Fibroblast of lung (primary cell): ENCODE measurements at regions not wholly inside any gene's neighbourhood (a gene's known extent, or its start where the extent isn't known, plus 50 kb on each side); places are given as distances from the start of the nearest gene placed in this dataset.

ENCODE experiments used
- DNase-seq, 2 donors: peaks; one replicate each; pipeline versions ENCODE4 v3.0.0 to v3.0.0-alpha.2; 2010; ENCODE audit warnings: low read depth in 2 of 2
- H2AFZ ChIP-seq: 2 replicates; pipeline ENCODE4 v1.5.1; 2012; ENCODE audit warnings: low read length, control low read depth, inconsistent platforms
- H3K27ac ChIP-seq: 2 replicates; pipeline ENCODE4 v1.5.1; 2011; ENCODE audit warnings: low read length, control low read depth; ENCODE audit not compliant: insufficient read depth
- H3K27me3 ChIP-seq: 2 replicates; pipeline ENCODE4 v1.5.1; 2011; ENCODE audit warnings: mild to moderate bottlenecking, low read length; ENCODE audit not compliant: control insufficient read depth, insufficient read depth
- H3K36me3 ChIP-seq: 2 replicates; pipeline ENCODE4 v1.5.1; 2011; ENCODE audit warnings: low read length; ENCODE audit not compliant: control insufficient read depth, insufficient read depth
- H3K4me1 ChIP-seq: 2 replicates; pipeline ENCODE4 v1.5.1; 2011; ENCODE audit warnings: low read length; ENCODE audit not compliant: control insufficient read depth, insufficient read depth; ENCODE audit errors: extremely low read depth
- H3K4me2 ChIP-seq: 2 replicates; pipeline ENCODE4 v1.5.1; 2011; ENCODE audit warnings: low read length, control low read depth; ENCODE audit not compliant: insufficient read depth; ENCODE audit errors: extremely low read depth
- H3K4me3 ChIP-seq, 4 experiments: fragments of 200-600 bp in 1 of 4; sonication (generic) in 1 of 4; replicated peaks in 1 of 4; 2 replicates each; pipeline ENCODE4 v1.5.1; 2011 to 2016; ENCODE audit warnings: low read length in 4 of 4, low read depth in 3 of 4, mild to moderate bottlenecking in 3 of 4, control low read depth in 2 of 4, inconsistent platforms in 1 of 4, mixed read lengths in 1 of 4; ENCODE audit not compliant: insufficient read depth in 1 of 4; ENCODE audit errors: control extremely low read depth in 1 of 4
- H3K79me2 ChIP-seq: 2 replicates; pipeline ENCODE4 v1.5.1; 2012; ENCODE audit warnings: mild to moderate bottlenecking, low read length, inconsistent platforms; ENCODE audit not compliant: control insufficient read depth, insufficient read depth
- H3K9ac ChIP-seq: 2 replicates; pipeline ENCODE4 v1.5.1; 2011; ENCODE audit warnings: mild to moderate bottlenecking, low read length, control low read depth; ENCODE audit not compliant: insufficient read depth
- H3K9me3 ChIP-seq: 2 replicates; pipeline ENCODE4 v1.5.1; 2012; ENCODE audit warnings: low read depth, low read length; ENCODE audit not compliant: control insufficient read depth, insufficient read depth
- H4K20me1 ChIP-seq: 2 replicates; pipeline ENCODE4 v1.5.1; 2011; ENCODE audit warnings: low read length; ENCODE audit not compliant: control insufficient read depth, insufficient read depth; ENCODE audit errors: extremely low read depth
- CTCF ChIP-seq, 2 donors: IDR thresholded peaks in 1 of 2; conservative IDR thresholded peaks in 1 of 2; 1 replicate in 1 of 2; 2 replicates in 1 of 2; pipeline ENCODE4 v1.5.1; 2011 to 2012; ENCODE audit warnings: low read length in 2 of 2, control low read depth in 1 of 2, inconsistent platforms in 1 of 2, low read depth in 1 of 2, mild to moderate bottlenecking in 1 of 2
- EZH2 ChIP-seq: IDR thresholded peaks from 2 replicates; pipeline ENCODE4 v1.5.1; 2012; ENCODE audit warnings: low read length, control low read depth, mild to moderate bottlenecking; ENCODE audit errors: missing control alignments

- Histone ChIP-seq H3K36me3 (no peaks in the 10 kb centered on the region), H3K4me2 (no peak overlapping the region), H4K20me1 (no peaks in the 10 kb centered on the region), H3K4me1 (no peaks in the 10 kb centered on the region), H3K27ac (no peak overlapping the region), H2AFZ (no peak overlapping the region), H3K4me3 (no peak overlapping the region), H3K9ac (no peak overlapping the region), H3K79me2 (no peaks in the 10 kb centered on the region), H3K27me3 (no peaks in the 10 kb centered on the region), H3K9me3 (no peaks in the 10 kb centered on the region)
- DNase-seq = no peak
- TF ChIP-seq EZH2 (no peak), CTCF (conservative IDR thresholded peaks at IDR 0.05 in 1 of 2, IDR thresholded peaks at IDR 0.05 in 1 of 2; ENCODE audit: low read depth in 1 of 2, low read length in 2 of 2) (no peak)
These were observed 152.9 kb downstream of the ERMARD start for GRCh38 chr6:169904051-169904922.

- H3K4me2 ChIP-seq = no peak overlapping the region
- TF ChIP-seq CTCF (conservative IDR thresholded peaks at IDR 0.05 in 1 of 2, IDR thresholded peaks at IDR 0.05 in 1 of 2; ENCODE audit: low read depth in 1 of 2, low read length in 2 of 2) (no peak), EZH2 (no peak)
These were observed 151.7 kb downstream of the ERMARD start for GRCh38 chr6:169903122-169903521.

GRCh38 chr6:169902604-169903003 lies 151.2 kb downstream of the ERMARD start:
- no peak overlapping the region for H3K4me3 ChIP-seq
- no peak overlapping the region for H3K4me2 ChIP-seq
- TF ChIP-seq EZH2 = no peak
- TF ChIP-seq CTCF (conservative IDR thresholded peaks at IDR 0.05 in 1 of 2, IDR thresholded peaks at IDR 0.05 in 1 of 2; ENCODE audit: low read depth in 1 of 2, low read length in 2 of 2) = no peak
- H4K20me1 ChIP-seq = no peaks in the 10 kb centered on the region
- no peaks in the 10 kb centered on the region for H3K79me2 ChIP-seq
- H3K4me1 ChIP-seq = no peaks in the 10 kb centered on the region
- no peaks in the 10 kb centered on the region for H3K36me3 ChIP-seq
- DNase-seq = no peak
- no peaks in the 10 kb centered on the region for H3K27me3 ChIP-seq
- no peak overlapping the region for H3K27ac ChIP-seq
- no peaks in the 10 kb centered on the region for H3K9me3 ChIP-seq
- no peak overlapping the region for H2AFZ ChIP-seq
- no peak overlapping the region for H3K9ac ChIP-seq

More at GRCh38 chr6:169903122-169903521, 151.7 kb downstream of the ERMARD start:
- H3K79me2 ChIP-seq = no peaks in the 10 kb centered on the region
- no peak overlapping the region for H3K27ac ChIP-seq
- no peaks in the 10 kb centered on the region for H3K9me3 ChIP-seq
- H2AFZ ChIP-seq = no peak overlapping the region
- H3K27me3 ChIP-seq = no peaks in the 10 kb centered on the region
- no peaks in the 10 kb centered on the region for H3K36me3 ChIP-seq
- no peak for DNase-seq
- H3K4me3 ChIP-seq = no peak overlapping the region
- H3K4me1 ChIP-seq = no peaks in the 10 kb centered on the region
- no peak overlapping the region for H3K9ac ChIP-seq
- H4K20me1 ChIP-seq = no peaks in the 10 kb centered on the region
